Gastrocnemius medialis (tissue), 4 donors: ENCODE measurements at regions not wholly inside any gene's neighbourhood (a gene's known extent, or its start where the extent isn't known, plus 50 kb on each side); places are given as distances from the start of the nearest gene placed in this dataset.

Source experiments
- CTCF ChIP-seq, 5 experiments: fragments of 450-650 bp in 3 of 5; fragments of 200-600 bp in 2 of 5; sonication (generic) in 2 of 5; IDR thresholded peaks in 4 of 5; conservative IDR thresholded peaks in 1 of 5; 1 replicate in 4 of 5; 2 replicates in 1 of 5; pipeline ENCODE4 v1.5.1; 2016 to 2019; ENCODE audit warnings: antibody characterized with exemption in 5 of 5, mild to moderate bottlenecking in 3 of 5, moderate library complexity in 3 of 5
- POLR2A ChIP-seq, 2 donors: fragments of 450-650 bp; IDR thresholded peaks; one replicate each; pipeline ENCODE4 v1.6.1; 2017; ENCODE audit warnings: antibody characterized with exemption in 2 of 2, mild to moderate bottlenecking in 2 of 2, moderate library complexity in 2 of 2

DNA sequence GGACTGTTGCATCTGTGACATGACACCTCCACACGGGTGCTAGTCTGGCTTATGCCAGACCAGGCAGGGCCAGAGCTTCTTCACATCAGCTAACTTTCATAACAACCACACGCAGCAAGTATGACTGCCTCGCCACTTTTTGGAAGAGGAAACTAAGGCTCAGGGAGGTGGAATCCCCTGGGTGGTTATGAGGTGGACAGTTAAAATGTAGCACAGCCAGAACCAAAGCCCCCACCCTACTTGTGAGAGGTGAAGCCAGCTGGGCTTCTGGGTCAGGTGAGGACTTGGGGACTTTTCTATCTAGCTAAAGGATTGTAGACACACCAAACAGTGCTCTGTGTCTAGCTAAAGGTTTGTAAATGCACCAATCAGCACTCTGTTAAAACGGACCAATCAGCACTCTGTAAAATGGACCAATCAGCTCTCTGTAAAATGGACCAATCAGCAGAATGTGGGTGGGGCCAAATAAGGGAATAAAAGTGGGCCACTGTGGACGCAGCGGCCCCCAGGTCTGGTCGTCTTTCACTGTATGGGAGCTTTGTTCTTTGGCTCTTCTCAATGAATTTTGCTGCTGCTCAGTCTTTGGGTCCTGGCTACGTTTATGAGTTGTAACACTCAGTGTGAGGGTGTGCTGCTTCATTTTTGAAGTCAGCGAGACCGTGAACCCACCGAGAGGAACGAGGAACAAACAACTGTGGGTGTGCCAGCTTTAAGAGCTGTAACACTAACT, 171.0 kb downstream of the PTPN20 start:
- TF ChIP-seq CTCF (IDR thresholded peaks at IDR 0.05 in 4 of 5, conservative IDR thresholded peaks at IDR 0.05 in 1 of 5) (no peak), POLR2A (IDR thresholded peaks at IDR 0.05) (no peak)
